Activated naive CD4-positive, alpha-beta T cell treated with anti-CD3 and anti-CD28 coated beads, Interleukin-2, amount 50 U/mL, for 72 hours (primary cell): ENCODE measurements at regions not wholly inside any gene's neighbourhood (a gene's known extent, or its start where the extent isn't known, plus 50 kb on each side); places are given as distances from the start of the nearest gene placed in this dataset.
"Not testable (repeated sequence)": the region's sequence is repeated elsewhere in the genome, so short reads cannot be mapped to it uniquely, and the experiment has no call there.

Experiments used
- ATAC-seq, 2 donors: fragments of 150-1000 bp; cut with Tn5 transposase; 2 replicates each; pipeline ENCODE4 v1.10.0; 2021; ENCODE audit warnings: mild to moderate bottlenecking in 2 of 2, moderate library complexity in 2 of 2
- DNase-seq, 2 donors: peaks; one replicate each; pipeline ENCODE4 v3.0.0; 2021 to 2022; ENCODE audit warnings: low spot score in 2 of 2
- H3K27ac Mint-ChIP-seq, 2 donors: one replicate each; pipeline ENCODE4 v1.8.0; 2022; ENCODE audit warnings: mild to moderate bottlenecking in 2 of 2, mixed read lengths in 2 of 2
- H3K36me3 Mint-ChIP-seq, 2 donors: one replicate each; pipeline ENCODE4 v1.8.0; 2022; ENCODE audit warnings: mixed read lengths in 2 of 2
- H3K9me3 Mint-ChIP-seq, 2 donors: one replicate each; pipeline ENCODE4 v1.8.0; 2022; ENCODE audit warnings: mixed read lengths in 2 of 2

DNA sequence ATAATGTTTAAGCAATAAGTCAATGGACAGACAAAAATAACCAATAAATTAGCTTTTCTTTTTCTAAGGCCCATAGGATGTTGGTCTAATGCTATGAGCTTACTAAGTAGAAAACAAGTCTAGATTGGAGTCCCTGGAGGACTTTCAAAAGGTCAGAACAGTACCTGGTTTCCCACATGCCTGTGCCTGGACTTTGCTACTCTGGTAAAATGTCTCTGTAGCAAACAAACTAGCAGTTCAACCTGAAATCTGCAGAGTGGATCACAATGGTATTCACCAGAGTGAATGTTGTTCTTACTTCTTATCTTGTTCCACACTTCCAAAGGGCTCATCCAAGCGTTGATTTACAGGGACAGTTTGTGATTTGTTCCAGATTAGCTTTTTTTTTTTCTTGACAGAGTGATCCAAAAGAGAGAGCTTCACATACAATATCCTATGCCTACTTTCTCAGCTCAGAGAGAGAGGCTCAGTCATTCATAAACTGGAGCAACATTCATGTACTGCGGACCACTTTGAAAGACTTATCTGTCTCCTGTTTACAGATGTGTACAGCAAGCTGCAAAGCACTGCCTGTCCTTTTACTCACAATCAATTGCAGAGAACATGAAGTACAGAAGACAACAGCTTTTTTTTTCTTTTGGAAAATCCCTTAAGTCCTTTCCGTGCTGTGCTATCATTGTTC, 466.1 kb downstream of the SPATA31D1 start:
- H3K9me3 Mint-ChIP-seq, result peaks cover 12 to 22% of the 10 kb centered on the region in 2 donors
- H3K27ac Mint-ChIP-seq, result no peak overlapping the region
- peaks cover 0 to 4% of the 10 kb centered on the region in 2 donors for H3K36me3 Mint-ChIP-seq
- no peak for DNase-seq
- no peak for ATAC-seq

DNA sequence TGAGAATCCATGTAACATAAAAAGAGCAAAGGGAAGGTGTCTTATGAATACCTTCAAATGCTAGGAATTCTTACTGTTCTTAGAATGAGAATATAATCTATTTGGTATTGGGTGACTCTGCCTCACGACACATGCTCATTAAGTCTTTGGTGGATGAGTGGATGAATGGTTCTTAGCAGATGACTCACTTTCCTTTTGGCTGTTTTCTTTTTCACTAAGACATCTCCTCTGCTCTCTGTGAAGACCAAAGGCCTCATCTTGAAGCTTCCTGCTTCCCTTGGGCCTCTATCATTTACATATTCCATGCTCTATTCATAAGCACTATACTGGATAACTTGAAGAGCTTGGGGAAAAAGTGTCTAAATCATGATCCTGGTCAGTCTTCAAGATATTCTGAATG, 468.1 kb downstream of the SPATA31D1 start:
- DNase-seq, result no peak
- no peak for ATAC-seq
- H3K36me3 Mint-ChIP-seq, result peaks cover 0 to 4% of the 10 kb centered on the region in 2 donors
- H3K27ac Mint-ChIP-seq, result no peak overlapping the region
- H3K9me3 Mint-ChIP-seq, result peaks cover 12 to 13% of the 10 kb centered on the region in 2 donors

DNA sequence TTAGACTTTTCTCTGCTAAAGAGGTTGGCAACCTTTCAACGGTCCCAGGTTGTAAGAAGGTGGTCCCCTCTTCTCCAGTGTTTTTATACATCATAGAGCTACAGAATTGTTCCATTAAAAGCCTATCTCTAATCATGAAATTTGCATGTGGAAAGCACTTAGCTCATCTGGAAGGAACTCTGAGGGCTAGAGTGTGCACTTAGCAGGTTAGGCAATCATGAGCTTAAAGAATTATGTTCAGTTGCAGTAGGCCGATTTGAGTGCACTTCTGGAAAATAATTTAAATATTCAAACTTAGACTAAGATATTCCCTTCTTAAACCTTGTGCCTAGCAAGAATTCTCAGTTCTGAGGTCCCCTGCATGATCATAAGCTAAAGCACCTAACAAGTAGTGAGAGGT, 468.7 kb downstream of the SPATA31D1 start:
- Mint-ChIP-seq H3K36me3 (peaks cover 0 to 3% of the 10 kb centered on the region in 2 donors), H3K27ac (no peak overlapping the region), H3K9me3 (peaks cover 6 to 7% of the 10 kb centered on the region in 2 donors)
- DNase-seq (no peak), ATAC-seq (no peak)

DNA sequence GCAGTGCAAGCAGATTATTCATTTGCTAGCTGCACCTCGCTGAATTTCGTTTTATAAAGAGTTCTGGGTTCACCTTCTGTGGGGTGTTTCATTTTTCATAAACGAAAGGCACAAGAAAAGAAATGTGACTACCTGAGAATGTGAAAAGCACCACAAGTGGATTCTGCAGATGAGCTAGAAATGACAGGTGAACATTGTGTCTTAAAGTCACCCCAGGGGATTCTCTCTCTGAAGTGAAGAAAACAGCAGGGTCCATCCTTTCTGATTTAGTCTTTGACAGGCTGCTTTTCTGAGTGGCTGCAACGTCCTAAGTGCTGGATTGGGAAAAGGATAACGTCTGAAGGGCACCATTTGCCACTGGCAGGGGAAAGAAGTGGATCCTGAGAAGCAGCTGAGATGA, 469.3 kb downstream of the SPATA31D1 start:
- Mint-ChIP-seq H3K27ac (no peak overlapping the region), H3K9me3 (peaks cover 3% of the 10 kb centered on the region in 2 donors), H3K36me3 (no peaks in the 10 kb centered on the region)
- ATAC-seq, result no peak
- no peak for DNase-seq

DNA sequence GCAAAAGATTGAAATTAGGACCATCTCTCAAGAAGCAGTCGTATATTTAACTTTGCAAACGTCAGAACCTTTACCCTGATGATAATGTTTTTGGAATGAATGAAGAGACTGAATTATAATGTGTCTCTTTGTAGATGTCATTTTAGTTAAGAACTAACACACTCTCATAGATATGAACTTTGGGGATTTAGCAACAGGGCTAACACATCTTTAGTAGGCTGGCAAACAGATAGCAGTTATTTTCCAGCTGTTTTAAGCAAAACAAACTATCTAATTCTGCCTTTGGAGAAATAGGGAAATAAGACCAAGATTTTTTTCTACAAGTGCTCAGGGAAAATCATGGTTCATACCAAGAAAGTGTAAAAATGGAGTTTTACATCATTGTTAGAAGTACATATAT, 469.7 kb downstream of the SPATA31D1 start:
- ATAC-seq (no peak), DNase-seq (no peak)
- H3K27ac Mint-ChIP-seq, result no peak overlapping the region
- H3K36me3 Mint-ChIP-seq, result no peaks in the 10 kb centered on the region
- H3K9me3 Mint-ChIP-seq, result peaks cover 3% of the 10 kb centered on the region in 2 donors

DNA sequence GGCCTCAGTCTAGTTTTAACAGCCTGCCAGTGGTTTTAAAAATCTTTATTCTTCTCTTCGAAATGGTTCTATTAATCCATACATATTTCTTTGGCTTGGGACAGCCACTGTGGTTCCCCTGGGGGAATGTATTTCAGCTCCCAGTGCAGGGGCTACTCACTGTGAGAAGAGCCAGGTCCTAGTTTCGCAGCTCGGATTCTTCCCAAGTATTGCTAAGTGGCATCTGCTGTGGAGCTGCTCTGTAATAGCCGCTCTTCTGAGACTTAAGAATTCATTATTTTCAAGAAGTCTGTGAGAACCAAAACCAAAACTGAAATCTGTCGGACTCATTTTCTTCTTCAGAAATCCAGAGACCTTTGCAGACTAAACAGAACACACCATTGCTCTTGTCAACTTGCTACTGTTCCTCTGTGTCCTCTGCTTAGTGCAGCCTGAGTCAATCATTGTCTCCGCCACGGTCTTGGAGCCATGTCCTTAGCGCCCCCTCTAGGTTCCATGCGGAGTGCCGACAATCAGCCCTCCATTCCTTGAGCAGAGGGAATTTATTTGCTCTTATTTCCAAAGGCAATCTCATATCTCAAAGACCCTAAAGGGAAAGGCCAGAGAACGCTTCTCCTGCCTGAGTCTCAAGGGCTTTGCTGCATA, 478.2 kb downstream of the SPATA31D1 start:
- no peaks in the 10 kb centered on the region for H3K9me3 Mint-ChIP-seq
- ATAC-seq, result no peak
- no peak overlapping the region for H3K27ac Mint-ChIP-seq
- DNase-seq, result no peak
- H3K36me3 Mint-ChIP-seq, result no peaks in the 10 kb centered on the region

DNA sequence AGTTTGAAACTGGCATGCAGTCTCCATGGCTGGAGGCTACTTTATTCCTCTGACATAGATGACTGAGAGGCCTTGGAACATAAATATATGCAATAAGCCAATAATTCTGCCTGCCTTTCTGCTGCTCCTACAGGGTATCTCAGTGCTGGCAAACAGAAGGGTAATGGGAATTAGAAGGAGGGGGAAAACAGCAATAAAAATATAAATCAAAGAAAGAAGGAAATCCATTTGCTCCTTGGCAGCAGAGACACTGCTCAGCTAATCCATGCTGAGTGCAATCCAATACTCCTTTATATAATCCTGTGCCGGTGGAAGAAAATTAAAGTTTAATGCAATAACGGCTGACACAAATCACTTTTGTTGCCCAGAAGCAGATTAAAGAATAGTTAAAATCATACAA, 478.9 kb downstream of the SPATA31D1 start:
- H3K9me3 Mint-ChIP-seq, result no peaks in the 10 kb centered on the region

DNA sequence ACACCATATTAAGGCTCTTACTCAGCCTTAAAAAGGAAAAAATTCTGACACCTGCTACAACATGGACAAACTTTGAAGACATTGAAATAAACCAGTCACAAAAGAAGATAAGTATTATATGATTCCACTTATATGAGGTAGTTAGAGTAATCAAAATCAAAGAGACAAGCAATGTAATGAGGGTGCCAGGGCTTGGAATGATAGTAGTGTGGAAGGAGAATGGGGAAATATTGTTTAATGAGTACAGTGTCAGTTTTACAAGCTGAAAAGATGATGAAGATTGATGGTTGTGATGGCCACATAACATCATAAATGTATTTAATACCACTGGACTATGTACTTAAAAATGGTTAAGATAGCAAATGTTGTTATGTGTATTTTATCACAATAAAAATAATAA, 485.7 kb downstream of the SPATA31D1 start:
- H3K36me3 Mint-ChIP-seq, result no peaks in the 10 kb centered on the region
- DNase-seq, result no peak
- no peak overlapping the region for H3K27ac Mint-ChIP-seq

More for the DNA sequence above, 478.9 kb downstream of the SPATA31D1 start:
- Mint-ChIP-seq H3K36me3 (no peaks in the 10 kb centered on the region), H3K27ac (no peak overlapping the region)
- no peak for DNase-seq
- no peak for ATAC-seq

DNA sequence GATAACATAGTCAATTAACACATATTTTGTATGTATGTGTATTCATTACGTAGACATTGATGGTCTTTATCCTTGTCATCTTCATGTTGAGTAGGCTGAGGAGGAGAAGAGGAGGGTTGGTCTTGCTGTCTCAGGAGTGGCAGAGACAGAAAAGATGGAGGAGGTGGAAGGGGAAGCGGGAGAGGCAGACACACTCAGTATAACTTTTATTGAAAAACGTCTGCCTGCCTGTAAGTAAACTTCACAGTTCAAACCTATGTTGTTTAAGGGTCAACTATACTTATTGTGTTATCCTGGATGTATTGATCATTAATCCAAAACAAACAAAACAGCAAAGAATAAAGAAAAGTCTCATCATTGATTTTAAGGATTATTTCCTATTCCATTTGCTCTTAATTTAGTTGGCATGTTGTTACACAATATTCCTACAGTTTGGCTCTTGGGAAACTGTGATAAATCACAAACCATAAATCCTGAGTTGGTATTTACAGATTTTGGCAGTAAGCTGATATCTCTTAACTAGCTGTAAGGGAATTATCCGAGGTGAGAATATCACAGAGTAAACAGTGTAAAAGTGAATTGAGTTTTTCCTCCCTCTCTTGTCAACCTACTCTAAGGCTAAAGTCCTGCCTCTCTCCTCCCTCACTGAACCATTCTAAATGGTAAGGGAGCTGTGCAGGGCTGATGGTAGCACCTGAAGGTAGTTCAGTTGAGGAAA, 487.2 kb downstream of the SPATA31D1 start:
- Mint-ChIP-seq H3K9me3 (peaks cover 0 to 3% of the 10 kb centered on the region in 2 donors), H3K36me3 (no peaks in the 10 kb centered on the region), H3K27ac (no peak overlapping the region)
- DNase-seq (no peak), ATAC-seq (no peak)

More for the DNA sequence above, 485.7 kb downstream of the SPATA31D1 start:
- ATAC-seq, result no peak
- peaks cover 0 to 3% of the 10 kb centered on the region in 2 donors for H3K9me3 Mint-ChIP-seq

DNA sequence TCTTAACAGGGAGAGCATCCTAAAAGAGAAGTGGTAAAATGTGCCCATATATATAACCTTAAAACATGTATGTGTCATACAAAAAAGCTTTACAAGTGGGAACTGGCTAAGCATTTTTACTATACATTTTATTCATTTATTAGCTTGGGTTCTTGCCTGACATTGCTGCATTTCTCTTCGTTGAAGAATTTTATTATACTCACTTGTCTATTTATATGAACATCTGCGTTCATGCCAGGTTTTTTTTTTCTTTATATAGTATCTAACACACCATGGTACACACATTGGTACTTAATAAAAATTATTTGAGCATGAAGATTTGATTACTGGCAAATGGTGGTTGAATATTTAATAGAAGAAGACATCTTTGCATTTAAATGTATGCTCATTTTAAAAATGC, 492.3 kb downstream of the SPATA31D1 start:
- peaks cover 0 to 4% of the 10 kb centered on the region in 2 donors for H3K36me3 Mint-ChIP-seq
- peaks cover 0 to 12% of the 10 kb centered on the region in 2 donors for H3K9me3 Mint-ChIP-seq
- no peak overlapping the region for H3K27ac Mint-ChIP-seq

DNA sequence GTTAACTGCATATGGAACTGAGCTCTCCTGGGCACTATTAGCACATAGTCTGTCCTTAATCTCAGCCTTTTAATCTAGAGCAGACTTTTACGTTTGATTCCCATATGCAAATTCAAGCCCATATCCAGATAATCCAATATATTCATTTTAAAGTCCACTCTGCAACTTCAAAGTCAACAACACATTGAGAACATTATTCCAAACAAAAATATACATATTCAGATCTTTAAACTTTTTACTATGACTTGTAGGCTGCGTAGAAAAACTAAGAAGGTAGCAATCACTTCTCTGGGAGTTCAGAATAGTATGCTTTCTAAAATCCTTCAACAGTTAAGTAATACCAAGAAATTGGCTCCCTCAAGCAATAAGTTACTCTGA, 499.4 kb downstream of the SPATA31D1 start:
- ATAC-seq (no peak), DNase-seq (no peak)
- Mint-ChIP-seq H3K9me3 (peaks cover 0 to 12% of the 10 kb centered on the region in 2 donors), H3K27ac (no peak overlapping the region), H3K36me3 (peaks cover 0 to 4% of the 10 kb centered on the region in 2 donors)

More for the DNA sequence above, 492.3 kb downstream of the SPATA31D1 start:
- ATAC-seq (no peak), DNase-seq (no peak)

DNA sequence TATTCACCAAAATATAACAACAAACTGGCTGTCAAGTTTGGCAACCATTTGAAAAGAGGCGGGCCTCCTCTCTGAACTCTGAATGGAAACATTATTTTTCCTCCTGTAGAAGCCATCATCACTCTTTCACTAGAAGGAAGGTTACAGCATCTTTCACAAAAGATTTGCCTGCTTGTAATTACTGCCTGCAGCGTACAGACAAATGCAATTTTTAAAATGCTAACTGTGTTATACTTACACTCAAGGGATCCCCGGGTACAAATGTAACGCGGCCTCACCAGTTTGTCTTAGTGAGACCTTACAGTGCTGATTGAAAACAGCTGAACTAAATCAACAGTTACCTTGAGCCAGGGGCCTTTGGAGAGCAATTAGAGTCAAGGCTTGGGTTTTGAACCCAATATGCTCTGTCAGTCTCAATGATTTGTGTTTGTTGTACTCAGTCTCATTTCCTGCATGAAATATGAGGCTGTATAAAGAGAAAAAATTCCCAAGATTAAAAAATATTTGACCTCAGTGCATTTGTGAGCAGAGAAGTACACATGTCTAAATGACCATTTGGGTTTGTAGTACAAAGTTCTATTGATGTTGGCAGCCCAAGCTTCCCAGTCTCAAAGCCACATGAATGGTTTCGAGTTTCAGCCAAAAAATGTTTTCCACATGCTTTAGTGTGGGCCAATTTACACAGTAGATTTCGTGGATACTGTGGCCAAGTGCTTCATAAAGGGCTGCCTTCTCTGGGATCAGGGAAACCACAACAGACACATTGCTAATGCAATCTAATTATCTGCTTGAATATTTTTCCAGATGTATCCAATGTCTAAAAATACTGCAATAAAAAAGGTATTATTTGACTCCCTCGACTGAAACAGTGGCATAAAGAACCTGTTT, 500.0 kb downstream of the SPATA31D1 start:
- no peak overlapping the region for H3K27ac Mint-ChIP-seq
- peaks cover 0 to 12% of the 10 kb centered on the region in 2 donors for H3K9me3 Mint-ChIP-seq
- no peak for DNase-seq
- peaks cover 0 to 4% of the 10 kb centered on the region in 2 donors for H3K36me3 Mint-ChIP-seq
- no peak for ATAC-seq

DNA sequence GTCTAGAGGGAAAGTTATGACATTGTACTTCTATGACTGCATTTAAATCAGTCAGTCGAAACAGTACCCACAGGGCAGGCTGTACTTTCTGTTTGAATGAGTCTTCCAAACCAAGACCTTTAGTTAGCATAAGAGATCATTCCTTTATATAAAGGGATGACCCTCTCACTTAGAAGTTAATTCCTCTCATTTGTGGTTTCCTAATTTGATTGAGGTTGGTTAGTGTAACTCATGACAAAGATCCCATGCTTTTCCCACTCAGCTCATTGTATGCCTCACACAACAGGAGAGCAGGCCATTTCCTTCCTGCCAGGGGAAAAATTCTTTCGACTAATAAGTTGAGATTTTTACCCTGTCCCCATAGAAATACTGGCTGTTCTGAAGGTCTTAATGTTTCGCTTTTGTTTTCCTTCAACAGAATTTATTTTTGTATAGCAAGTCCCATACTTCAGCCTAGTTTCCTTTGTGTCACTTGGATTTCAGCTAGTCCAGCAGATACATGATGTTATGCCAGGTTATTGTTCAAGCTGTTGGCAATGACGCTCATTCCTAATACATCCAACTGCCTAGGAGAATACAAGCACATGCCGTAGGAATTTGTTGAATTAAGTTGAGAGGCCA, 500.7 kb downstream of the SPATA31D1 start:
- Mint-ChIP-seq H3K9me3 (peaks cover 0 to 12% of the 10 kb centered on the region in 2 donors), H3K27ac (no peak overlapping the region), H3K36me3 (peaks cover 0 to 4% of the 10 kb centered on the region in 2 donors)
- ATAC-seq (no peak), DNase-seq (no peak)

DNA sequence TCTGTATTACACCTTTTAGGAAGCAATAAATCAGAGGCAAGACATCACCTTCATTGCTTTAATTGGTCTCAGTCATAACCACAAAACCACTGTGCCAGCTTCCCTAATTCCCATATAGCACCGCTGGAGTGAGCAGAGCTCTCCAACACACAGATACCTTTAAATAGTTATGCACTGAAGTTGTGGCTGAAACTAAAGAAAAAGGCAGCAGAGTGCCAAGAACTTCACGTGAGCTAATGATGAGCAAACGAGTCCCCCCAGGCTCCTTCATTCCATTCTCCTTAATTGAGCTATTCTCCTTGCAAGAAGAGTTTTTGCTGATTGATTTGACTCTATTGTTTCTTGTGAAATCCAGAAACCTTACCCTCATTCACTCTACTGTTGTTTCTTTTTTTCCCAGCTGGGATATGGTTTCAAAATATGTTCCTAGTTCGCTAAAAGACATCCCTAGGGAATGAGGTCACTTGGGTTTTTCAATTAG, 501.5 kb downstream of the SPATA31D1 start:
- Mint-ChIP-seq H3K36me3 (no peaks in the 10 kb centered on the region), H3K9me3 (peaks cover 0 to 8% of the 10 kb centered on the region in 2 donors), H3K27ac (no peak overlapping the region)
- DNase-seq (no peak), ATAC-seq (no peak)

DNA sequence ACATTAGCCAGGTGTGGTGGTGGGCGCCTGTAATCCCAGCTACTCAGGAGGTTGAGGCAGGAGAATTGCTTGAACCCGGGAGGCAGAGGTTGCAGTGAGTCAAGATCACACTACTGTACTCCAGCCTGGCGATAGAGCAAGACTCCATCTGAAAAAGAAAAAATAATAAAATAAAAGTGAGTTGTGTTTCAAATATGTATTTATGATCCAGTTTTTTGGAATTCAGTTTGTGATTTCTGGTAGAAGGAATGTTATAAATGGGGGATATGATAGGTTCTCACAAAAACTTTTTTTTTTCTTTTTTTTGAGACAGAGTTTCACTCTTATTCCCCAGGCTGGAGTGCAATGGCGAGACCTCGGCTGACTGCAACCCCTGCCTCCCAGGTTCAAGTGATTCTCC, 502.2 kb downstream of the SPATA31D1 start:
- H3K36me3 Mint-ChIP-seq, H3K27ac Mint-ChIP-seq, DNase-seq, H3K9me3 Mint-ChIP-seq, ATAC-seq: not testable (repeated sequence)

DNA sequence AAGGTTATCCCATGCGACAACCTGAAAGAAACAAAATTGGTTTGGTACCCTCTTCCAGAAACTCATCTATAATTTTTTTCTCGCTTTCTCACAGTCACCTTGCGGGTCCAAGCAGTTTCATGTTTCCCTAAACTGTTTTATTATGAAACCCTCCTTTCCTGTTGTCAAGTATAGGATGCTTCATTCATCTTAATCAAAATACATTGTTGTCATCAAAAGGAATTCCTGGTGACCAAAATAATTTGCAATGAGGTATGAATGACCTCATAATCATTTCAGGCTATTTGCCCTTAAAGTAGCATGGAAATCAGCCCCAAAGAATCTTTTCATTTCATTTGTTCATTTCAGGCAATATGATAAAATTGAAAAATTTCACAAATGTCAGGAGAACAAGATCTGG, 503.0 kb downstream of the SPATA31D1 start:
- Mint-ChIP-seq H3K36me3 (no peaks in the 10 kb centered on the region), H3K27ac (no peak overlapping the region), H3K9me3 (peaks cover 2 to 4% of the 10 kb centered on the region in 2 donors)
- no peak for ATAC-seq
- DNase-seq, result no peak
